H1 (cell line): ENCODE measurements at regions not wholly inside any gene's neighbourhood (a gene's known extent, or its start where the extent isn't known, plus 50 kb on each side); places are given as distances from the start of the nearest gene placed in this dataset.

Source experiments
- BACH1 ChIP-seq: IDR thresholded peaks from 2 replicates; pipeline ENCODE4 v1.6.1; 2012; ENCODE audit warnings: low read length, improper control_type of control experiment
- CHD7 ChIP-seq: fragments of 300-600 bp; sonication (generic); IDR thresholded peaks from 2 replicates; pipeline ENCODE4 v1.7.1; 2012; ENCODE audit warnings: low read length, moderate library complexity, mild to moderate bottlenecking, inconsistent platforms; ENCODE audit not compliant: insufficient replicate concordance
- CTCF ChIP-seq, 3 experiments: IDR thresholded peaks; 1 replicate in 2 of 3; 2 replicates in 1 of 3; pipeline versions ENCODE4 v1.5.1 to v1.6.1; 2011; ENCODE audit warnings: low read length in 3 of 3, mild to moderate bottlenecking in 3 of 3, inconsistent platforms in 2 of 3, low read depth in 1 of 3, moderate library complexity in 1 of 3; ENCODE audit not compliant: insufficient read depth in 1 of 3; ENCODE audit errors: control extremely low read depth in 1 of 3
- EGR1 ChIP-seq: IDR thresholded peaks from 2 replicates; pipeline ENCODE4 v1.6.1; 2011; ENCODE audit warnings: low read depth, low read length, borderline replicate concordance
- POLR2A ChIP-seq, 2 experiments: IDR thresholded peaks; 1 replicate in 1 of 2; 2 replicates in 1 of 2; pipeline ENCODE4 v1.6.1; 2011; ENCODE audit warnings: low read depth in 2 of 2, low read length in 2 of 2, mild to moderate bottlenecking in 2 of 2; ENCODE audit errors: control extremely low read depth in 1 of 2
- POLR2AphosphoS5 ChIP-seq: IDR thresholded peaks from 2 replicates; pipeline ENCODE4 v1.6.1; 2011; ENCODE audit warnings: low read depth, low read length
- SP4 ChIP-seq: IDR thresholded peaks from 2 replicates; pipeline ENCODE4 v1.6.1; 2012; ENCODE audit warnings: low read length, inconsistent platforms
- SRF ChIP-seq: IDR thresholded peaks from 2 replicates; pipeline ENCODE4 v1.6.1; 2011; ENCODE audit warnings: mild to moderate bottlenecking, low read depth, low read length, moderate library complexity
- TAF1 ChIP-seq: IDR thresholded peaks from 2 replicates; pipeline ENCODE4 v1.6.1; 2011; ENCODE audit warnings: mild to moderate bottlenecking, low read depth, low read length
- TEAD4 ChIP-seq: IDR thresholded peaks from 2 replicates; pipeline ENCODE4 v1.6.1; 2012; ENCODE audit warnings: low read depth, low read length, inconsistent platforms, mixed read lengths
- YY1 ChIP-seq: IDR thresholded peaks from 2 replicates; pipeline ENCODE4 v1.6.1; 2011; ENCODE audit warnings: low read depth, mild to moderate bottlenecking, low read length
- ZNF274 ChIP-seq: IDR thresholded peaks from 2 replicates; pipeline ENCODE4 v1.7.0; 2012; ENCODE audit warnings: low read length, borderline replicate concordance; ENCODE audit errors: extremely low read depth

GRCh38 chr1:87673309-87673708, 344.6 kb downstream of the LMO4 start:
- no peak for TF ChIP-seq EGR1
- no peak for TF ChIP-seq CTCF (IDR thresholded peaks at IDR 0.05; ENCODE audit: control extremely low read depth in 1 of 3, insufficient read depth in 1 of 3, low read depth in 1 of 3, low read length in 3 of 3)
- no peak for TF ChIP-seq ZNF274
- no peak for TF ChIP-seq POLR2AphosphoS5
- TF ChIP-seq SP4, result no peak
- TF ChIP-seq CHD7, result no peak
- no peak for TF ChIP-seq BACH1
- no peak for TF ChIP-seq TAF1
- TF ChIP-seq POLR2A (IDR thresholded peaks at IDR 0.05; ENCODE audit: control extremely low read depth in 1 of 2, low read depth in 2 of 2, low read length in 2 of 2), result no peak
- TF ChIP-seq SRF, result no peak
- TF ChIP-seq YY1, result no peak
- TF ChIP-seq TEAD4, result no peak
